ENCODE measurements at regions not wholly inside any gene's neighbourhood (a gene's known extent, or its start where the extent isn't known, plus 50 kb on each side); places are given as distances from the start of the nearest gene placed in this dataset.

DNA sequence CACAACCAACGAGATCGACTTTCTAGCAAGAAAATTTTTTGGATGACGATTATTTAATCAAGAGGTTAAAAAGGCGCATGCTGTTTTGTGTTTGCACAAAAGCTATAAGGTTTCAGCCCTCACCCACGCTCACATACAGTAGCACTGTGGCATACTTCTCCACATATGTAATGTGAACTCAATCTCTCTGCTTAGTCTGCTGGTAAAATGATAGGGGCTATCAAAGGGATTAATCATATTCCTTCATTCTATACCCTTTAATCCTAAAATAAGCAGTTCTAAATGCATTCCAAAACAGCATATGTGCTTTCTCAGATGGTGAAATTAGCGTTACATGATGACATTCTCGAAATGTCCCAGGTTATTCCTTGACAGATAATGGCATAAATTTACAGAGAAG is 196.9 kb upstream of the PRICKLE2 start:
- POLR2A ChIA-PET = no interaction called here
- Histone ChIP-seq H3K4me2 (no peak overlapping the region), H3K27ac (no peak overlapping the region), H3K4me3 (no peak overlapping the region), H3K9me3 (no peaks in the 10 kb centered on the region), H3K4me1 (no peaks in the 10 kb centered on the region)
- no peak for ATAC-seq
- 46% methylated on average over 7 of the region's 7 CpGs for WGBS (ENCODE audit: missing lambda C conversion rate)
- CTCF ChIA-PET = no interaction called here
- no peak for DNase-seq (ENCODE audit: low read depth in 1 of 2, low spot score in 1 of 2)
- FAIRE-seq = no peak
- no peak for TF ChIP-seq CHD4 (IDR thresholded peaks at IDR 0.05; ENCODE audit: borderline replicate concordance)
- no peak for TF ChIP-seq POLR2AphosphoS2 (conservative IDR thresholded peaks at IDR 0.05; ENCODE audit: low read length)
- TF ChIP-seq, protein P1, sequence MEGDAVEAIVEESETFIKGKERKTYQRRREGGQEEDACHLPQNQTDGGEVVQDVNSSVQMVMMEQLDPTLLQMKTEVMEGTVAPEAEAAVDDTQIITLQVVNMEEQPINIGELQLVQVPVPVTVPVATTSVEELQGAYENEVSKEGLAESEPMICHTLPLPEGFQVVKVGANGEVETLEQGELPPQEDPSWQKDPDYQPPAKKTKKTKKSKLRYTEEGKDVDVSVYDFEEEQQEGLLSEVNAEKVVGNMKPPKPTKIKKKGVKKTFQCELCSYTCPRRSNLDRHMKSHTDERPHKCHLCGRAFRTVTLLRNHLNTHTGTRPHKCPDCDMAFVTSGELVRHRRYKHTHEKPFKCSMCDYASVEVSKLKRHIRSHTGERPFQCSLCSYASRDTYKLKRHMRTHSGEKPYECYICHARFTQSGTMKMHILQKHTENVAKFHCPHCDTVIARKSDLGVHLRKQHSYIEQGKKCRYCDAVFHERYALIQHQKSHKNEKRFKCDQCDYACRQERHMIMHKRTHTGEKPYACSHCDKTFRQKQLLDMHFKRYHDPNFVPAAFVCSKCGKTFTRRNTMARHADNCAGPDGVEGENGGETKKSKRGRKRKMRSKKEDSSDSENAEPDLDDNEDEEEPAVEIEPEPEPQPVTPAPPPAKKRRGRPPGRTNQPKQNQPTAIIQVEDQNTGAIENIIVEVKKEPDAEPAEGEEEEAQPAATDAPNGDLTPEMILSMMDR (IDR thresholded peaks at IDR 0.05) = no peak
- TF ChIP-seq, protein P2, sequence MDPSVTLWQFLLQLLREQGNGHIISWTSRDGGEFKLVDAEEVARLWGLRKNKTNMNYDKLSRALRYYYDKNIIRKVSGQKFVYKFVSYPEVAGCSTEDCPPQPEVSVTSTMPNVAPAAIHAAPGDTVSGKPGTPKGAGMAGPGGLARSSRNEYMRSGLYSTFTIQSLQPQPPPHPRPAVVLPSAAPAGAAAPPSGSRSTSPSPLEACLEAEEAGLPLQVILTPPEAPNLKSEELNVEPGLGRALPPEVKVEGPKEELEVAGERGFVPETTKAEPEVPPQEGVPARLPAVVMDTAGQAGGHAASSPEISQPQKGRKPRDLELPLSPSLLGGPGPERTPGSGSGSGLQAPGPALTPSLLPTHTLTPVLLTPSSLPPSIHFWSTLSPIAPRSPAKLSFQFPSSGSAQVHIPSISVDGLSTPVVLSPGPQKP (IDR thresholded peaks at IDR 0.05; ENCODE audit: low read depth, low read length) = no peak
- no peak for TF ChIP-seq NR3C1 (IDR thresholded peaks at IDR 0.05)
- no peak for TF ChIP-seq EHMT2 (IDR thresholded peaks at IDR 0.05; ENCODE audit: low read depth)
- TF ChIP-seq ZFP36 (IDR thresholded peaks at IDR 0.05; ENCODE audit: borderline replicate concordance, partially characterized antibody) = no peak
- TF ChIP-seq, protein P3, sequence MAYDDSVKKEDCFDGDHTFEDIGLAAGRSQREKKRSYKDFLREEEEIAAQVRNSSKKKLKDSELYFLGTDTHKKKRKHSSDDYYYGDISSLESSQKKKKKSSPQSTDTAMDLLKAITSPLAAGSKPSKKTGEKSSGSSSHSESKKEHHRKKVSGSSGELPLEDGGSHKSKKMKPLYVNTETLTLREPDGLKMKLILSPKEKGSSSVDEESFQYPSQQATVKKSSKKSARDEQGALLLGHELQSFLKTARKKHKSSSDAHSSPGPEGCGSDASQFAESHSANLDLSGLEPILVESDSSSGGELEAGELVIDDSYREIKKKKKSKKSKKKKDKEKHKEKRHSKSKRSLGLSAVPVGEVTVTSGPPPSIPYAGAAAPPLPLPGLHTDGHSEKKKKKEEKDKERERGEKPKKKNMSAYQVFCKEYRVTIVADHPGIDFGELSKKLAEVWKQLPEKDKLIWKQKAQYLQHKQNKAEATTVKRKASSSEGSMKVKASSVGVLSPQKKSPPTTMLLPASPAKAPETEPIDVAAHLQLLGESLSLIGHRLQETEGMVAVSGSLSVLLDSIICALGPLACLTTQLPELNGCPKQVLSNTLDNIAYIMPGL (CRISPR knock-in tag; IDR thresholded peaks at IDR 0.05; ENCODE audit: borderline replicate concordance) = no peak
- TF ChIP-seq, protein P4, sequence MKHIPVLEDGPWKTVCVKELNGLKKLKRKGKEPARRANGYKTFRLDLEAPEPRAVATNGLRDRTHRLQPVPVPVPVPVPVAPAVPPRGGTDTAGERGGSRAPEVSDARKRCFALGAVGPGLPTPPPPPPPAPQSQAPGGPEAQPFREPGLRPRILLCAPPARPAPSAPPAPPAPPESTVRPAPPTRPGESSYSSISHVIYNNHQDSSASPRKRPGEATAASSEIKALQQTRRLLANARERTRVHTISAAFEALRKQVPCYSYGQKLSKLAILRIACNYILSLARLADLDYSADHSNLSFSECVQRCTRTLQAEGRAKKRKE (CRISPR knock-in tag; IDR thresholded peaks at IDR 0.05; ENCODE audit: low read depth) = no peak
- no peak for TF ChIP-seq EHF (CRISPR knock-in tag; IDR thresholded peaks at IDR 0.05)
- no peak for TF ChIP-seq JUN (IDR thresholded peaks at IDR 0.05)
- TF ChIP-seq, protein P5, sequence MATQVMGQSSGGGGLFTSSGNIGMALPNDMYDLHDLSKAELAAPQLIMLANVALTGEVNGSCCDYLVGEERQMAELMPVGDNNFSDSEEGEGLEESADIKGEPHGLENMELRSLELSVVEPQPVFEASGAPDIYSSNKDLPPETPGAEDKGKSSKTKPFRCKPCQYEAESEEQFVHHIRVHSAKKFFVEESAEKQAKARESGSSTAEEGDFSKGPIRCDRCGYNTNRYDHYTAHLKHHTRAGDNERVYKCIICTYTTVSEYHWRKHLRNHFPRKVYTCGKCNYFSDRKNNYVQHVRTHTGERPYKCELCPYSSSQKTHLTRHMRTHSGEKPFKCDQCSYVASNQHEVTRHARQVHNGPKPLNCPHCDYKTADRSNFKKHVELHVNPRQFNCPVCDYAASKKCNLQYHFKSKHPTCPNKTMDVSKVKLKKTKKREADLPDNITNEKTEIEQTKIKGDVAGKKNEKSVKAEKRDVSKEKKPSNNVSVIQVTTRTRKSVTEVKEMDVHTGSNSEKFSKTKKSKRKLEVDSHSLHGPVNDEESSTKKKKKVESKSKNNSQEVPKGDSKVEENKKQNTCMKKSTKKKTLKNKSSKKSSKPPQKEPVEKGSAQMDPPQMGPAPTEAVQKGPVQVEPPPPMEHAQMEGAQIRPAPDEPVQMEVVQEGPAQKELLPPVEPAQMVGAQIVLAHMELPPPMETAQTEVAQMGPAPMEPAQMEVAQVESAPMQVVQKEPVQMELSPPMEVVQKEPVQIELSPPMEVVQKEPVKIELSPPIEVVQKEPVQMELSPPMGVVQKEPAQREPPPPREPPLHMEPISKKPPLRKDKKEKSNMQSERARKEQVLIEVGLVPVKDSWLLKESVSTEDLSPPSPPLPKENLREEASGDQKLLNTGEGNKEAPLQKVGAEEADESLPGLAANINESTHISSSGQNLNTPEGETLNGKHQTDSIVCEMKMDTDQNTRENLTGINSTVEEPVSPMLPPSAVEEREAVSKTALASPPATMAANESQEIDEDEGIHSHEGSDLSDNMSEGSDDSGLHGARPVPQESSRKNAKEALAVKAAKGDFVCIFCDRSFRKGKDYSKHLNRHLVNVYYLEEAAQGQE (IDR thresholded peaks at IDR 0.05) = no peak
- TF ChIP-seq RFX5 (IDR thresholded peaks at IDR 0.05) = no peak
- TF ChIP-seq BHLHE40 (IDR thresholded peaks at IDR 0.05; ENCODE audit: low read depth, low read length) = no peak
- no peak for TF ChIP-seq SREBF2 (IDR thresholded peaks at IDR 0.05)
- no peak for TF ChIP-seq HOXB5 (CRISPR knock-in tag; IDR thresholded peaks at IDR 0.05)
- TF ChIP-seq FOSB (CRISPR knock-in tag; IDR thresholded peaks at IDR 0.05) = no peak
- no peak for TF ChIP-seq MYC (IDR thresholded peaks at IDR 0.05; ENCODE audit: borderline replicate concordance, low read length)
- TF ChIP-seq CHD2 (IDR thresholded peaks at IDR 0.05; ENCODE audit: low read length, partially characterized antibody) = no peak
